Choroid plexus epithelial cell (primary cell): ENCODE measurements at regions not wholly inside any gene's neighbourhood (a gene's known extent, or its start where the extent isn't known, plus 50 kb on each side); places are given as distances from the start of the nearest gene placed in this dataset.

ENCODE experiments used
- DNase-seq: peaks from one replicate; pipeline ENCODE4 v3.0.0-alpha.2; 2010; ENCODE audit warnings: low read depth
- H3K4me3 ChIP-seq: 2 replicates; pipeline ENCODE4 v1.5.1; 2011; ENCODE audit warnings: low read depth, mild to moderate bottlenecking, control low read depth, low read length, moderate library complexity
- CTCF ChIP-seq: conservative IDR thresholded peaks from 2 replicates; pipeline ENCODE4 v1.5.1; 2011; ENCODE audit warnings: low read depth, mild to moderate bottlenecking, control low read depth, inconsistent platforms, low read length, moderate library complexity

GRCh38 chr11:115884800-115885534, 380.8 kb upstream of the CADM1 start:
- no peak for TF ChIP-seq CTCF

GRCh38 chr11:115874843-115875242, 370.6 kb upstream of the CADM1 start:
- TF ChIP-seq CTCF, result no peak
- DNase-seq, result no peak
- H3K4me3 ChIP-seq, result no peak overlapping the region

More at GRCh38 chr11:115884800-115885534, 380.8 kb upstream of the CADM1 start:
- no peak overlapping the region for H3K4me3 ChIP-seq
- no peak for DNase-seq

GRCh38 chr11:115873813-115874212, 369.6 kb upstream of the CADM1 start:
- TF ChIP-seq CTCF, result no peak
- no peak for DNase-seq
- no peak overlapping the region for H3K4me3 ChIP-seq

- no peak for TF ChIP-seq CTCF
- no peak for DNase-seq
Measured at GRCh38 chr11:115872416-115872815, 368.2 kb upstream of the CADM1 start.

GRCh38 chr11:115871161-115871760, 367.0 kb upstream of the CADM1 start:
- no peak for TF ChIP-seq CTCF
- no peak overlapping the region for H3K4me3 ChIP-seq
- DNase-seq, result no peak

More at GRCh38 chr11:115872416-115872815, 368.2 kb upstream of the CADM1 start:
- H3K4me3 ChIP-seq, result no peak overlapping the region

GRCh38 chr11:115869780-115870431, 365.7 kb upstream of the CADM1 start:
- no peak for TF ChIP-seq CTCF
- H3K4me3 ChIP-seq, result no peak overlapping the region
- DNase-seq, result no peak
